ENCODE measurements at regions not wholly inside any gene's neighbourhood (a gene's known extent, or its start where the extent isn't known, plus 50 kb on each side); places are given as distances from the start of the nearest gene placed in this dataset.
A peak's percentile ranks its signal among the peaks of the same experiment; 100 is the strongest.

DNA sequence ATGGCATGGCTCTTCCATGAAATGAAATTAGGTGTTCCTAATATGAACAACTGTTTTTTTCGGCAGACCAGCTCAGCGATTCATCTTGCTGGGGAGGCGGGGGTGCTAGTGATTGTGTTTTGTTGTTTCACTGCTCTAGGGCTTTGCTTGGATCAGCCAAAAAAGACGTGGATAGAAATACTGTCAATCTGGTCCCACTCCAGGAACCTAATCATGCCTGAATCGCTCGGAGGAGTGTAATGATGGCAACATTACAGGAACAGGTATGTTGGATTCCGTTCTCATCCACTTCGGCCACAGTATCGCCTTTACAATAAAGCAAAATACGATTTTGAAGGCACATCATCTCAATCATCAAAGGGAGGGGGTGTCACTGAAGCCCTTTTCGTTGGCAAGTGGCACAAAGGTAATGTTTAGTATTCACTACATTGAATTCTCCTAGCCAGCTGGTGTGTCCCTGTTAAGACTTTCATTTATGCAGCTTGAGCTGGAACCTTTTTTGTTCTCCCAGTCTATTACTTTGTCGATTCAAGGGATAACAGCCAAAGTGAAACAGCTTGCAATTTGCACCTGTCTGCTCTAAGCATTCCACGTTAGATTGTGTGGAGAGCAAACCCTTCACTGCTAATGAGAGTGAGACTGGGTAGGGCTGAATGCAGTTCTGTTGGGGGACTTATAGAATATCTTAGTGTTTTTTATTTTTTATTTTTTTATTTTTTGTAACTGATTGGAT lies 477.7 kb downstream of the TFAP2A start:
- Mint-ChIP-seq H3K4me3 (ENCODE audit: unreplicated experiment) (no peak overlapping the region), H3K27ac (ENCODE audit: unreplicated experiment) (no peak overlapping the region), H3K4me1 (ENCODE audit: low read depth, unreplicated experiment) (no peaks in the 10 kb centered on the region), H3K9me3 (ENCODE audit: unreplicated experiment) (peaks cover 4% of the 10 kb centered on the region), H3K27me3 (ENCODE audit: low read depth, unreplicated experiment) (peaks cover 2% of the 10 kb centered on the region), H3K36me3 (ENCODE audit: low read depth, unreplicated experiment) (no peaks in the 10 kb centered on the region)
- Histone ChIP-seq H3K27ac (ENCODE audit: low read depth, low read length) (no peak overlapping the region), H3K4me1 (ENCODE audit: insufficient read depth, low read length) (no peaks in the 10 kb centered on the region), H3K4me3 (ENCODE audit: insufficient read depth, low read depth, low read length) (no peak overlapping the region), H2AFZ (ENCODE audit: low read depth, low read length) (no peak overlapping the region), H4K20me1 (ENCODE audit: insufficient read depth, low read length) (no peaks in the 10 kb centered on the region), H3K4me2 (ENCODE audit: low read length) (no peak overlapping the region), H3K9ac (ENCODE audit: low read length) (no peak overlapping the region), H3K79me2 (ENCODE audit: insufficient read depth, low read length) (no peaks in the 10 kb centered on the region), H3K9me3 (ENCODE audit: insufficient read depth, low read depth, low read length) (peaks cover 5% of the 10 kb centered on the region), H3K27me3 (ENCODE audit: insufficient read depth, low read length) (no peaks in the 10 kb centered on the region), H3K36me3 (ENCODE audit: insufficient read depth, low read length) (no peaks in the 10 kb centered on the region)
- DNase-seq (ENCODE audit: low read depth) (no peak), FAIRE-seq (no peak)
- TF ChIP-seq EZH2 (IDR thresholded peaks at IDR 0.05; ENCODE audit: insufficient read depth, low read length): no peak
- TF ChIP-seq, protein P1, sequence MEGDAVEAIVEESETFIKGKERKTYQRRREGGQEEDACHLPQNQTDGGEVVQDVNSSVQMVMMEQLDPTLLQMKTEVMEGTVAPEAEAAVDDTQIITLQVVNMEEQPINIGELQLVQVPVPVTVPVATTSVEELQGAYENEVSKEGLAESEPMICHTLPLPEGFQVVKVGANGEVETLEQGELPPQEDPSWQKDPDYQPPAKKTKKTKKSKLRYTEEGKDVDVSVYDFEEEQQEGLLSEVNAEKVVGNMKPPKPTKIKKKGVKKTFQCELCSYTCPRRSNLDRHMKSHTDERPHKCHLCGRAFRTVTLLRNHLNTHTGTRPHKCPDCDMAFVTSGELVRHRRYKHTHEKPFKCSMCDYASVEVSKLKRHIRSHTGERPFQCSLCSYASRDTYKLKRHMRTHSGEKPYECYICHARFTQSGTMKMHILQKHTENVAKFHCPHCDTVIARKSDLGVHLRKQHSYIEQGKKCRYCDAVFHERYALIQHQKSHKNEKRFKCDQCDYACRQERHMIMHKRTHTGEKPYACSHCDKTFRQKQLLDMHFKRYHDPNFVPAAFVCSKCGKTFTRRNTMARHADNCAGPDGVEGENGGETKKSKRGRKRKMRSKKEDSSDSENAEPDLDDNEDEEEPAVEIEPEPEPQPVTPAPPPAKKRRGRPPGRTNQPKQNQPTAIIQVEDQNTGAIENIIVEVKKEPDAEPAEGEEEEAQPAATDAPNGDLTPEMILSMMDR (IDR thresholded peaks at IDR 0.05; ENCODE audit: insufficient read depth, low read depth, low read length): no peak

DNA sequence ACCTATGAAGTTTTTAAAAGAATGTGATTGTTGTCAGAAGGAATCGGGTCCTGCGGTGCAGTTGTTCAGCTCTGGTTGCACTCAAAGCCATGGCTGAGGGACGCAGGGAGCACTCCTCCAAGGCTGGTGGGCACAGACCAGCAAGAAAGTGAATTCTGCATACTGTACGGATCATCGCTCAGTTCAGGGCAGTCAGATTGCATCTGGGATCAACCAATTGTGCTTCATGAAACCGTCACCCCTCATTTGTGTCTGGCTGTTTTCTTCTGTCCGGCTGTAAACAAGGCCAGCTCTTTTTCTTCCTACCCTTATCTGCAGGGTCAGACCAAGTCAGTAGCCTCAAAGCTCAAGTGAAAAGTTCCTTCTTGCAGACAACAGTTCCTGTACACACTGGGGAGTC lies 478.3 kb downstream of the TFAP2A start:
- Mint-ChIP-seq H3K9me3 (ENCODE audit: unreplicated experiment) (peaks cover 2% of the 10 kb centered on the region), H3K4me1 (ENCODE audit: low read depth, unreplicated experiment) (no peaks in the 10 kb centered on the region), H3K27me3 (ENCODE audit: low read depth, unreplicated experiment) (peaks cover 2% of the 10 kb centered on the region), H3K36me3 (ENCODE audit: low read depth, unreplicated experiment) (no peaks in the 10 kb centered on the region), H3K27ac (ENCODE audit: unreplicated experiment) (no peak overlapping the region), H3K4me3 (ENCODE audit: unreplicated experiment) (no peak overlapping the region)
- H3K9me3 ChIP-seq (ENCODE audit: insufficient read depth, low read depth, low read length): peaks cover 5% of the 10 kb centered on the region
- H3K79me2 ChIP-seq (ENCODE audit: insufficient read depth, low read length): no peaks in the 10 kb centered on the region
- no peak for DNase-seq (ENCODE audit: low read depth)
- H3K27ac ChIP-seq (ENCODE audit: low read depth, low read length): no peak overlapping the region
- no peaks in the 10 kb centered on the region for H3K27me3 ChIP-seq (ENCODE audit: insufficient read depth, low read length)
- TF ChIP-seq, protein P1 (IDR thresholded peaks at IDR 0.05; ENCODE audit: insufficient read depth, low read depth, low read length): no peak
- no peak for TF ChIP-seq EZH2 (IDR thresholded peaks at IDR 0.05; ENCODE audit: insufficient read depth, low read length)
- H3K4me2 ChIP-seq (ENCODE audit: low read length): no peak overlapping the region
- no peaks in the 10 kb centered on the region for H3K36me3 ChIP-seq (ENCODE audit: insufficient read depth, low read length)
- H3K4me3 ChIP-seq (ENCODE audit: insufficient read depth, low read depth, low read length): no peak overlapping the region
- H3K4me1 ChIP-seq (ENCODE audit: insufficient read depth, low read length): no peaks in the 10 kb centered on the region
- no peaks in the 10 kb centered on the region for H4K20me1 ChIP-seq (ENCODE audit: insufficient read depth, low read length)
- H2AFZ ChIP-seq (ENCODE audit: low read depth, low read length): no peak overlapping the region
- no peak for FAIRE-seq
- H3K9ac ChIP-seq (ENCODE audit: low read length): no peak overlapping the region

DNA sequence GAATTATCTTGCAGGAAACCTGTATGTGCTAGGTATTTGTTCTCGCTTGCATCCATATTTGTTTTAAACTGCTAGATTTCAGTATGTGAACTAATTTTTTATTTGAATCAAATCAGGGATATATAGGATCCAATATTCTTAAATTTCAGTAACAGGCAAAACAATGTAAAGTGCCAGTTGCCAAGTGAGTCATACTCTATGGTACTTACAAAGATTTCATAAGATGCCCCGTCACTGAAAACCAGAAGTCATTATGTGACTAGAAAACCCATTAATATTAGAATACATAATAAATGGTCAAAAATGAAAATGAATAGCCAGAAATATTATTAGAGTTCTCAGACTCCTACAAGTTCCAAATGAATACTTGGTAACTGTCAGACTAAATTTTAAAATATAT lies 481.2 kb downstream of the TFAP2A start:
- no peak overlapping the region for H3K4me3 Mint-ChIP-seq (ENCODE audit: unreplicated experiment)
- no peak overlapping the region for H3K27ac ChIP-seq (ENCODE audit: low read depth, low read length)
- H3K27me3 Mint-ChIP-seq (ENCODE audit: low read depth, unreplicated experiment): peaks cover 3% of the 10 kb centered on the region
- H4K20me1 ChIP-seq (ENCODE audit: insufficient read depth, low read length): no peaks in the 10 kb centered on the region
- H3K27me3 ChIP-seq (ENCODE audit: insufficient read depth, low read length): no peaks in the 10 kb centered on the region
- no peak overlapping the region for H2AFZ ChIP-seq (ENCODE audit: low read depth, low read length)
- peaks cover 5% of the 10 kb centered on the region for H3K9me3 ChIP-seq (ENCODE audit: insufficient read depth, low read depth, low read length)
- H3K36me3 ChIP-seq (ENCODE audit: insufficient read depth, low read length): no peaks in the 10 kb centered on the region
- no peak overlapping the region for H3K4me3 ChIP-seq (ENCODE audit: insufficient read depth, low read depth, low read length)
- TF ChIP-seq EZH2 (IDR thresholded peaks at IDR 0.05; ENCODE audit: insufficient read depth, low read length): no peak
- TF ChIP-seq, protein P1 (IDR thresholded peaks at IDR 0.05; ENCODE audit: insufficient read depth, low read depth, low read length): no peak
- H3K9me3 Mint-ChIP-seq (ENCODE audit: unreplicated experiment): peaks cover 2% of the 10 kb centered on the region
- H3K36me3 Mint-ChIP-seq (ENCODE audit: low read depth, unreplicated experiment): no peaks in the 10 kb centered on the region
- no peaks in the 10 kb centered on the region for H3K4me1 Mint-ChIP-seq (ENCODE audit: low read depth, unreplicated experiment)
- no peaks in the 10 kb centered on the region for H3K4me1 ChIP-seq (ENCODE audit: insufficient read depth, low read length)
- H3K27ac Mint-ChIP-seq (ENCODE audit: unreplicated experiment): no peak overlapping the region
- no peak for FAIRE-seq
- H3K9ac ChIP-seq (ENCODE audit: low read length): no peak overlapping the region
- DNase-seq (ENCODE audit: low read depth): peak; percentile 3
- no peaks in the 10 kb centered on the region for H3K79me2 ChIP-seq (ENCODE audit: insufficient read depth, low read length)
- no peak overlapping the region for H3K4me2 ChIP-seq (ENCODE audit: low read length)
